OCI-LY7 (cell line): ENCODE measurements at regions not wholly inside any gene's neighbourhood (a gene's known extent, or its start where the extent isn't known, plus 50 kb on each side); places are given as distances from the start of the nearest gene placed in this dataset.

Source experiments
- BruUV-seq: library from RNA; stranded (reverse); fragments of 400-500 nt; replicated peaks from 2 replicates; lab custom pipeline; 2021; lab: Mats Ljungman, UMichigan
- CTCF ChIA-PET: fragments of 300-600 bp; sonication (Branson Sonifier 250); formaldehyde crosslinking; loops from one replicate; lab custom pipeline; 2022; ENCODE audit warnings: antibody characterized with exemption; ENCODE audit not compliant: unreplicated experiment; lab: Charles Lee
- POLR2A ChIA-PET: fragments of 300-600 bp; sonication (Branson Sonifier 250); formaldehyde crosslinking; loops from one replicate; lab custom pipeline; 2022; ENCODE audit warnings: antibody characterized with exemption; lab: Charles Lee
- DNase-seq: peaks from one replicate; pipeline ENCODE4 v3.0.0-alpha.2; 2015; ENCODE audit warnings: low spot score
- H2AFZ ChIP-seq: fragments of 200-600 bp; sonication (generic), shearing (Covaris generic); 2 replicates; pipeline ENCODE4 v1.6.1; 2014; ENCODE audit warnings: mild to moderate bottlenecking, antibody characterized with exemption, low read length, moderate library complexity
- H3K27ac ChIP-seq: fragments of 200-600 bp; sonication (generic); 2 replicates; pipeline ENCODE4 v1.5.1; 2014; ENCODE audit warnings: mixed run types, low read depth, mild to moderate bottlenecking, moderate library complexity, low read length, inconsistent platforms; ENCODE audit not compliant: poor library complexity, severe bottlenecking
- H3K36me3 ChIP-seq: fragments of 200-600 bp; sonication (generic); 2 replicates; pipeline ENCODE4 v1.6.1; 2014; ENCODE audit warnings: mild to moderate bottlenecking, antibody characterized with exemption, low read length, moderate library complexity, mixed read lengths; ENCODE audit not compliant: insufficient read depth
- H3K4me1 ChIP-seq: fragments of 200-600 bp; sonication (generic); 2 replicates; pipeline ENCODE4 v1.5.1; 2014; ENCODE audit warnings: mild to moderate bottlenecking, low read length; ENCODE audit not compliant: insufficient read depth, poor library complexity, severe bottlenecking
- H3K4me2 ChIP-seq: fragments of 200-600 bp; sonication (generic); 2 replicates; pipeline ENCODE4 v1.6.1; 2014; ENCODE audit warnings: mild to moderate bottlenecking, low read length
- H3K4me3 ChIP-seq: fragments of 200-600 bp; sonication (generic); 2 replicates; pipeline ENCODE4 v1.5.1; 2014; ENCODE audit warnings: mild to moderate bottlenecking, low read depth, low read length; ENCODE audit not compliant: poor library complexity, severe bottlenecking
- H3K79me2 ChIP-seq: fragments of 200-600 bp; sonication (generic); 2 replicates; pipeline ENCODE4 v1.6.1; 2016; ENCODE audit warnings: low read depth, mild to moderate bottlenecking, low read length, moderate library complexity, mixed read lengths; ENCODE audit not compliant: insufficient read depth
- H3K9me2 ChIP-seq: fragments of 200-600 bp; sonication (generic); 2 replicates; pipeline ENCODE4 v1.6.1; 2016; ENCODE audit warnings: mild to moderate bottlenecking, low read length, mixed read lengths; ENCODE audit not compliant: insufficient read depth
- H3K9me3 ChIP-seq: fragments of 200-600 bp; sonication (generic); 2 replicates; pipeline ENCODE4 v1.6.1; 2014; ENCODE audit warnings: mild to moderate bottlenecking, mixed run types, low read length, mixed read lengths
- H4K20me1 ChIP-seq: fragments of 200-600 bp; sonication (generic); 2 replicates; pipeline ENCODE4 v1.6.1; 2014; ENCODE audit warnings: mild to moderate bottlenecking, antibody characterized with exemption, low read length, moderate library complexity, mixed read lengths; ENCODE audit not compliant: insufficient read depth
- EZH2phosphoT487 ChIP-seq: fragments of 200-600 bp; sonication (generic); IDR thresholded peaks from 2 replicates; pipeline ENCODE4 v1.6.1; 2018; ENCODE audit warnings: low read depth, borderline replicate concordance, mild to moderate bottlenecking, mixed run types, antibody characterized with exemption, low read length, moderate library complexity, mixed read lengths
- intact Hi-C: fragments of 100-400 bp; cut with micrococcal nuclease; formaldehyde crosslinking; loops from one replicate; pipeline ENCODE4 v1.10.0; 2022; ENCODE audit not compliant: unreplicated experiment
- TF ChIP-seq, protein P1 (sequence below): fragments of 200-600 bp; sonication (generic); conservative IDR thresholded peaks from 2 replicates; pipeline ENCODE4 v1.5.1; 2014; ENCODE audit warnings: mild to moderate bottlenecking, antibody characterized with exemption, low read length, moderate library complexity, mixed read lengths

DNA sequence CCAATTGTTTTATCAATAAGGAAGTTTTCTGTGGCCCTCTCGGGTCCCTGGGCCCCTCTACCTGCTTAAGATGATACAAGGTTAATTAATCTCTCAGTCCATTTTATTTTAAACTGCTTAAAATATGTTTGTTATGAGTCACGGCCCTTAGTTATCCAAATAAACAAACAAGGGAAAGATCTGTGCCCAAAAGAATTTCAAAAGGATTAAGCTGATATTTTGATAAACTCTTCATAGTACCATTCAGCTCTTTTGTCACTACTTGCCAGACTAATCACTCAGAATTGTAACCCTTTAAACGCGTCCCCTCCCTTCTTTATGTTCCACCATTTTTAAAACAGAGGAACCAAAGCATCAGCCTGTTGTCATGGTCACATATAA lies 144.7 kb upstream of the STK17B start:
- Histone ChIP-seq H3K4me2 (no peak overlapping the region), H3K9me2 (no peaks in the 10 kb centered on the region), H3K4me1 (no peaks in the 10 kb centered on the region), H3K79me2 (no peaks in the 10 kb centered on the region), H4K20me1 (no peaks in the 10 kb centered on the region), H3K4me3 (no peak overlapping the region), H3K36me3 (no peaks in the 10 kb centered on the region), H3K9me3 (no peaks in the 10 kb centered on the region), H2AFZ (no peak overlapping the region), H3K27ac (no peak overlapping the region)
- no TSS peak for BruUV-seq
- POLR2A ChIA-PET, result interaction anchor here (0.6 to 1.2 kb wide), 3 partner anchors 12 to 135 kb away, joined by 4 to 5 read pairs (median 5); no protein-coding TSS in a partner anchor
- no peak for TF ChIP-seq EZH2phosphoT487
- TF ChIP-seq, protein P1, sequence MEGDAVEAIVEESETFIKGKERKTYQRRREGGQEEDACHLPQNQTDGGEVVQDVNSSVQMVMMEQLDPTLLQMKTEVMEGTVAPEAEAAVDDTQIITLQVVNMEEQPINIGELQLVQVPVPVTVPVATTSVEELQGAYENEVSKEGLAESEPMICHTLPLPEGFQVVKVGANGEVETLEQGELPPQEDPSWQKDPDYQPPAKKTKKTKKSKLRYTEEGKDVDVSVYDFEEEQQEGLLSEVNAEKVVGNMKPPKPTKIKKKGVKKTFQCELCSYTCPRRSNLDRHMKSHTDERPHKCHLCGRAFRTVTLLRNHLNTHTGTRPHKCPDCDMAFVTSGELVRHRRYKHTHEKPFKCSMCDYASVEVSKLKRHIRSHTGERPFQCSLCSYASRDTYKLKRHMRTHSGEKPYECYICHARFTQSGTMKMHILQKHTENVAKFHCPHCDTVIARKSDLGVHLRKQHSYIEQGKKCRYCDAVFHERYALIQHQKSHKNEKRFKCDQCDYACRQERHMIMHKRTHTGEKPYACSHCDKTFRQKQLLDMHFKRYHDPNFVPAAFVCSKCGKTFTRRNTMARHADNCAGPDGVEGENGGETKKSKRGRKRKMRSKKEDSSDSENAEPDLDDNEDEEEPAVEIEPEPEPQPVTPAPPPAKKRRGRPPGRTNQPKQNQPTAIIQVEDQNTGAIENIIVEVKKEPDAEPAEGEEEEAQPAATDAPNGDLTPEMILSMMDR, result no peak
- no peak for DNase-seq
- intact Hi-C loops, result no loop called here
- CTCF ChIA-PET, result no interaction called here

DNA sequence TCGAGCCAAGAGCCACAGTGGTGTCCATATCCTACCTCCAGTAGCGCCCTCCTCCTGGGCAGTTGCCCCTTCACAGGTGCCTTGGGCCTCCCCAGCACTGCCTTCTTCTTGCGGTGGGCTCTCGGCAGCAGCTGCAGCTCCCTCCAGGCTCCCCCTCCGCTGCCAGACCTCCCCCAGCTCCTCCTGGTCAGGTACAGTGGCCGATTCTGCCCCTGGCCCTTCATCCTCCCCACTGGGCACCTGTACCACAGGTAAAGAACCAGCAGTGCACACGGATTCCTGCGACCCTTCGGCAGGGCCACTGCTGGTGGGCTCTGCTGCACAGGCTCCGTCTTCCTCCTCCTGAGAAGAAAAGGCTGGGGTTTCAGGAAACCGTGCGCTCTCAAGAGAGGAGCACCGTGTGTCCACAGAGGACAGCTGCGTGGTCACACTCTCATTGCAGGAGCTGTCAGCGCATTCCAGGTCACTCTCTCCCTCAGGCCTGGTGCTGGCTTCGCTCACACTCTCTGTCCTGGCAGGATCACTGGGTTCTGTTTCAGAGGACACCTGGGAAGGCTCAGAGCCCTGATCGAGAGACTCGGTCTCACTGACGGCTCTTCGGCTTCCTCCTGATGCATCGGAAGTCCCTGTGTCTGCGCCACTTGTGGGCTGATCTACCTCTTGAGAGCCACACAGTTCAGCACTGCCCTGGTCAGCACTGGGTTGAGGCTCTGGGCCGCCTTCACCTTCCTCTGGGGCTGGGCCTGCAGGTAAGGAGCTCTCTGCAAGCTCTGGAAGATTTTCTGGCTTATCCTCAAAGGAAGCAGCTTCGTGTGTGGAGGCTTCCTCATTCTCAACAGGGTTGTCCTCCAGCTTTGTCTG lies 147.4 kb upstream of the STK17B start:
- intact Hi-C loops, result no loop called here
- H3K4me1 ChIP-seq, result no peaks in the 10 kb centered on the region
- TF ChIP-seq EZH2phosphoT487, result no peak
- TF ChIP-seq, protein P1, result no peak
- H2AFZ ChIP-seq, result no peak overlapping the region
- no peaks in the 10 kb centered on the region for H3K9me3 ChIP-seq
- H3K4me3 ChIP-seq, result no peak overlapping the region
- no peak for DNase-seq
- H3K9me2 ChIP-seq, result no peaks in the 10 kb centered on the region
- CTCF ChIA-PET, result no interaction called here
- H3K36me3 ChIP-seq, result no peaks in the 10 kb centered on the region
- H4K20me1 ChIP-seq, result no peaks in the 10 kb centered on the region
- BruUV-seq, result no TSS peak
- H3K4me2 ChIP-seq, result no peak overlapping the region
- H3K27ac ChIP-seq, result no peak overlapping the region
- no peaks in the 10 kb centered on the region for H3K79me2 ChIP-seq
- POLR2A ChIA-PET, result interaction anchor here (1.3 kb wide), 1 partner anchor 17 kb away, joined by 3 read pairs; no protein-coding TSS in a partner anchor
